HG03378 (cell line): ENCODE measurements at regions not wholly inside any gene's neighbourhood (a gene's known extent, or its start where the extent isn't known, plus 50 kb on each side); places are given as distances from the start of the nearest gene placed in this dataset.

Source experiments
- ATAC-seq: cut with Tn5 transposase; IDR thresholded peaks from one replicate; pipeline ENCODE4 v1.9.1; 2021; ENCODE audit warnings: mild to moderate bottlenecking, moderate library complexity; ENCODE audit not compliant: unreplicated experiment

- no peak for ATAC-seq
Measured at GRCh38 chr2:22843919-22844537, 541.0 kb upstream of the KLHL29 start.

GRCh38 chr2:22850310-22850709, 534.7 kb upstream of the KLHL29 start:
- no peak for ATAC-seq

- ATAC-seq, result no peak
Measured at GRCh38 chr2:22854588-22854987, 530.4 kb upstream of the KLHL29 start.

- no peak for ATAC-seq
Measured at GRCh38 chr2:22855081-22855480, 529.9 kb upstream of the KLHL29 start.

- ATAC-seq, result no peak
Measured at GRCh38 chr2:22855761-22856184, 529.2 kb upstream of the KLHL29 start.

GRCh38 chr2:22867973-22868372, 517.0 kb upstream of the KLHL29 start:
- ATAC-seq, result no peak

- ATAC-seq, result no peak
Measured at GRCh38 chr2:22878121-22878520, 506.9 kb upstream of the KLHL29 start.

GRCh38 chr2:22879009-22879863, 505.7 kb upstream of the KLHL29 start:
- no peak for ATAC-seq

GRCh38 chr2:22880161-22880560, 504.8 kb upstream of the KLHL29 start:
- no peak for ATAC-seq

- no peak for ATAC-seq
Measured at GRCh38 chr2:22882011-22882410, 503.0 kb upstream of the KLHL29 start.

GRCh38 chr2:22882643-22883042, 502.3 kb upstream of the KLHL29 start:
- no peak for ATAC-seq

GRCh38 chr2:22883054-22883453, 501.9 kb upstream of the KLHL29 start:
- ATAC-seq, result no peak

- no peak for ATAC-seq
Measured at GRCh38 chr2:22885245-22885644, 499.7 kb upstream of the KLHL29 start.

GRCh38 chr2:22887426-22887825, 497.6 kb upstream of the KLHL29 start:
- ATAC-seq, result no peak

- no peak for ATAC-seq
Measured at GRCh38 chr2:22887845-22888244, 497.1 kb upstream of the KLHL29 start.

GRCh38 chr2:22890132-22890531, 494.8 kb upstream of the KLHL29 start:
- ATAC-seq, result no peak

- ATAC-seq, result no peak
Measured at GRCh38 chr2:22893761-22894517, 491.0 kb upstream of the KLHL29 start.

GRCh38 chr2:22894761-22895160, 490.2 kb upstream of the KLHL29 start:
- ATAC-seq, result no peak

- ATAC-seq, result no peak
Measured at GRCh38 chr2:22897428-22897827, 487.6 kb upstream of the KLHL29 start.

- ATAC-seq, result no peak
Measured at GRCh38 chr2:22900674-22901073, 484.3 kb upstream of the KLHL29 start.

GRCh38 chr2:22901471-22902179, 483.4 kb upstream of the KLHL29 start:
- no peak for ATAC-seq
